ENCODE measurements at regions not wholly inside any gene's neighbourhood (a gene's known extent, or its start where the extent isn't known, plus 50 kb on each side); places are given as distances from the start of the nearest gene placed in this dataset.

- intact Hi-C loops (cut with micrococcal nuclease): no loop called here
- Mint-ChIP-seq H3K9me3 (ENCODE audit: insufficient read depth) (no peaks in the 10 kb centered on the region), H3K27me3 (no peaks in the 10 kb centered on the region), H3K27ac (no peak overlapping the region), H3K4me1 (no peaks in the 10 kb centered on the region), H3K4me3 (no peak overlapping the region)
- H2AFZ ChIP-seq (ENCODE audit: insufficient read depth, low read depth, low read length, poor library complexity, severe bottlenecking): no peak overlapping the region
- H3K4me3 ChIP-seq (ENCODE audit: control extremely low read depth in 1 of 5, extremely low read depth in 1 of 5, insufficient read depth in 1 of 5, low read depth in 2 of 5, low read length in 4 of 5): no peak overlapping the region
- no peak overlapping the region for H3K27ac ChIP-seq (ENCODE audit: low read length in 2 of 2)
- no peaks in the 10 kb centered on the region for H3K79me2 ChIP-seq (ENCODE audit: control insufficient read depth, insufficient read depth, low read length)
- H3K27me3 ChIP-seq (replicated peaks in 1 of 4; ENCODE audit: control extremely low read depth in 1 of 4, control insufficient read depth in 3 of 4, insufficient read depth in 4 of 4, low read length in 3 of 4): no peaks in the 10 kb centered on the region
- TF ChIP-seq CTCF (IDR thresholded peaks at IDR 0.05) (no peak), EZH2 (IDR thresholded peaks at IDR 0.05; ENCODE audit: borderline replicate concordance, insufficient read depth, low read depth, low read length, poor library complexity, severe bottlenecking) (no peak)
- no peaks in the 10 kb centered on the region for H3K9me3 ChIP-seq (ENCODE audit: control extremely low read depth in 1 of 3, control insufficient read depth in 2 of 3, insufficient read depth in 1 of 3, low read length in 2 of 3)
- H3K9ac ChIP-seq (ENCODE audit: low read length): no peak overlapping the region
- no peaks in the 10 kb centered on the region for H3K4me1 ChIP-seq (ENCODE audit: control insufficient read depth in 2 of 2, insufficient read depth in 2 of 2, low read length in 2 of 2)
- WGBS (ENCODE audit: insufficient coverage): 80% methylated on average over 1 of the region's 1 CpG
- no peak overlapping the region for H3K4me2 ChIP-seq (replicated peaks; ENCODE audit: low read depth, low read length, poor library complexity, severe bottlenecking)
- H4K20me1 ChIP-seq (ENCODE audit: control insufficient read depth, insufficient read depth, low read length, poor library complexity, severe bottlenecking): no peaks in the 10 kb centered on the region
- ATAC-seq (ENCODE audit: low read depth) (no peak), DNase-seq (no peak)
- POLR2A ChIA-PET: no interaction called here
- CTCF ChIA-PET: no interaction called here
- H3K36me3 ChIP-seq (replicated peaks in 1 of 2; ENCODE audit: control extremely low read depth in 1 of 2, control insufficient read depth in 1 of 2, extremely low read depth in 1 of 2, insufficient read depth in 2 of 2, low read length in 1 of 2): no peaks in the 10 kb centered on the region
Measured at GRCh38 chr5:22947921-22948320, 94.8 kb upstream of the CDH12 start.

- intact Hi-C loops (cut with micrococcal nuclease): no loop called here
- Mint-ChIP-seq H3K4me1 (no peaks in the 10 kb centered on the region), H3K27me3 (no peaks in the 10 kb centered on the region), H3K4me3 (no peak overlapping the region), H3K27ac (no peak overlapping the region), H3K9me3 (ENCODE audit: insufficient read depth) (peaks cover 4% of the 10 kb centered on the region)
- no peak overlapping the region for H3K4me3 ChIP-seq (ENCODE audit: control extremely low read depth in 1 of 5, extremely low read depth in 1 of 5, insufficient read depth in 1 of 5, low read depth in 2 of 5, low read length in 4 of 5)
- no peak overlapping the region for H2AFZ ChIP-seq (ENCODE audit: insufficient read depth, low read depth, low read length, poor library complexity, severe bottlenecking)
- H3K9ac ChIP-seq (ENCODE audit: low read length): no peak overlapping the region
- no peak for DNase-seq
- H3K79me2 ChIP-seq (ENCODE audit: control insufficient read depth, insufficient read depth, low read length): no peaks in the 10 kb centered on the region
- no peaks in the 10 kb centered on the region for H4K20me1 ChIP-seq (ENCODE audit: control insufficient read depth, insufficient read depth, low read length, poor library complexity, severe bottlenecking)
- ChIA-PET CTCF (no interaction called here), POLR2A (no interaction called here)
- H3K9me3 ChIP-seq (ENCODE audit: control extremely low read depth in 1 of 3, control insufficient read depth in 2 of 3, insufficient read depth in 1 of 3, low read length in 2 of 3): no peaks in the 10 kb centered on the region
- H3K27me3 ChIP-seq (replicated peaks in 1 of 4; ENCODE audit: control extremely low read depth in 1 of 4, control insufficient read depth in 3 of 4, insufficient read depth in 4 of 4, low read length in 3 of 4): no peaks in the 10 kb centered on the region
- no peaks in the 10 kb centered on the region for H3K36me3 ChIP-seq (replicated peaks in 1 of 2; ENCODE audit: control extremely low read depth in 1 of 2, control insufficient read depth in 1 of 2, extremely low read depth in 1 of 2, insufficient read depth in 2 of 2, low read length in 1 of 2)
- ATAC-seq (ENCODE audit: low read depth): no peak
- no peak overlapping the region for H3K4me2 ChIP-seq (replicated peaks; ENCODE audit: low read depth, low read length, poor library complexity, severe bottlenecking)
- TF ChIP-seq CTCF (IDR thresholded peaks at IDR 0.05): no peak
- TF ChIP-seq EZH2 (IDR thresholded peaks at IDR 0.05; ENCODE audit: borderline replicate concordance, insufficient read depth, low read depth, low read length, poor library complexity, severe bottlenecking): no peak
- H3K4me1 ChIP-seq (ENCODE audit: control insufficient read depth in 2 of 2, insufficient read depth in 2 of 2, low read length in 2 of 2): no peaks in the 10 kb centered on the region
- WGBS (ENCODE audit: insufficient coverage): no CpG with 5 or more reads among the region's 4 CpGs
- no peak overlapping the region for H3K27ac ChIP-seq (ENCODE audit: low read length in 2 of 2)
Measured at GRCh38 chr5:22938362-22938761, 85.2 kb upstream of the CDH12 start.
